ENCODE measurements at regions not wholly inside any gene's neighbourhood (a gene's known extent, or its start where the extent isn't known, plus 50 kb on each side); places are given as distances from the start of the nearest gene placed in this dataset.
"Not testable (repeated sequence)": the region's sequence is repeated elsewhere in the genome, so short reads cannot be mapped to it uniquely, and the experiment has no call there.

GRCh38 chr15:31178705-31179104 is 77.2 kb upstream of the TRPM1 start:
- no peak for DNase-seq (ENCODE audit: low spot score)

GRCh38 chr15:31179693-31180092 is 78.2 kb upstream of the TRPM1 start:
- DNase-seq (ENCODE audit: low spot score), result no peak

GRCh38 chr15:31193291-31193690 is 91.8 kb upstream of the TRPM1 start:
- no peak for DNase-seq (ENCODE audit: low spot score)

- no peak for DNase-seq (ENCODE audit: low spot score)
Measured at GRCh38 chr15:31195871-31196270, 94.3 kb upstream of the TRPM1 start.

- no peak for DNase-seq (ENCODE audit: low spot score)
Measured at GRCh38 chr15:31197497-31198414, 96.2 kb upstream of the TRPM1 start.

GRCh38 chr15:31200735-31201151 is 99.2 kb upstream of the TRPM1 start:
- peak; percentile 90 for DNase-seq (ENCODE audit: low spot score)

- no peak for DNase-seq (ENCODE audit: low spot score)
Measured at GRCh38 chr15:31202953-31203352, 101.4 kb upstream of the TRPM1 start.

- no peak for DNase-seq (ENCODE audit: low spot score)
Measured at GRCh38 chr15:31203999-31204398, 102.5 kb upstream of the TRPM1 start.

GRCh38 chr15:31206386-31207181 is 105.1 kb upstream of the TRPM1 start:
- DNase-seq (ENCODE audit: low spot score), result no peak

GRCh38 chr15:31207246-31207645 is 105.7 kb upstream of the TRPM1 start:
- DNase-seq (ENCODE audit: low spot score), result no peak

- not testable (repeated sequence) for DNase-seq (ENCODE audit: low spot score)
Measured at GRCh38 chr15:31207861-31208260, 106.3 kb upstream of the TRPM1 start.

GRCh38 chr15:31208817-31209216 is 107.3 kb upstream of the TRPM1 start:
- no peak for DNase-seq (ENCODE audit: low spot score)

GRCh38 chr15:31211353-31211752 is 109.8 kb upstream of the TRPM1 start:
- peak; percentile 28 for DNase-seq (ENCODE audit: low spot score)

- DNase-seq (ENCODE audit: low spot score), result no peak
Measured at GRCh38 chr15:31212326-31213080, 111.0 kb upstream of the TRPM1 start.

- no peak for DNase-seq (ENCODE audit: low spot score)
Measured at GRCh38 chr15:31214158-31214863, 112.3 kb upstream of the KLF13 start.

GRCh38 chr15:31214864-31215489 is 111.7 kb upstream of the KLF13 start:
- DNase-seq (ENCODE audit: low spot score), result peak; percentile 80

- peak; percentile 89 for DNase-seq (ENCODE audit: low spot score)
Measured at GRCh38 chr15:31215490-31216214, 111.0 kb upstream of the KLF13 start.

- peak; percentile 92 for DNase-seq (ENCODE audit: low spot score)
Measured at GRCh38 chr15:31216215-31216911, 110.3 kb upstream of the KLF13 start.

- DNase-seq (ENCODE audit: low spot score), result no peak
Measured at GRCh38 chr15:31217067-31217466, 109.6 kb upstream of the KLF13 start.
